Esophagus (tissue), 2 donors: ENCODE measurements at regions not wholly inside any gene's neighbourhood (a gene's known extent, or its start where the extent isn't known, plus 50 kb on each side); places are given as distances from the start of the nearest gene placed in this dataset.

ENCODE experiments used
- H3K27ac ChIP-seq, 2 donors: one replicate each; pipeline ENCODE4 v1.5.1; 2013; ENCODE audit warnings: low read depth in 2 of 2, mild to moderate bottlenecking in 2 of 2, inconsistent platforms in 1 of 2, low read length in 1 of 2, moderate library complexity in 1 of 2
- H3K27me3 ChIP-seq, 2 donors: one replicate each; pipeline ENCODE4 v1.6.1; 2013; ENCODE audit warnings: low read length in 2 of 2, control low read depth in 1 of 2, mild to moderate bottlenecking in 1 of 2; ENCODE audit not compliant: insufficient read depth in 2 of 2, control insufficient read depth in 1 of 2
- H3K36me3 ChIP-seq, 2 donors: one replicate each; pipeline ENCODE4 v1.6.1; 2013; ENCODE audit warnings: low read length in 1 of 2; ENCODE audit not compliant: control insufficient read depth in 2 of 2, insufficient read depth in 2 of 2
- H3K4me1 ChIP-seq, 2 donors: one replicate each; pipeline ENCODE4 v1.6.1; 2013; ENCODE audit warnings: low read length in 1 of 2; ENCODE audit not compliant: control insufficient read depth in 2 of 2, insufficient read depth in 2 of 2
- H3K4me3 ChIP-seq, 2 donors: one replicate each; pipeline ENCODE4 v1.5.1; 2013; ENCODE audit warnings: low read length in 2 of 2, mild to moderate bottlenecking in 2 of 2, low read depth in 1 of 2, moderate library complexity in 1 of 2
- H3K9me3 ChIP-seq, 2 donors: one replicate each; pipeline ENCODE4 v1.6.1; 2013; ENCODE audit warnings: mild to moderate bottlenecking in 2 of 2, low read depth in 1 of 2, low read length in 1 of 2, moderate library complexity in 1 of 2; ENCODE audit not compliant: control insufficient read depth in 2 of 2, insufficient read depth in 1 of 2
- WGBS, 2 donors: extraction: QIAGEN DNeasy Blood & Tissue Kit; methylation state at CpG; one replicate each; pipeline ENCODE4 v1.1.7; 2013; 5-methylcytosine and 5-hydroxymethylcytosine counted together
- donor health status: healthy with polysubstance abuse.
- donor health status: Bipolar disorder and iron deficiency.

GRCh38 chr20:40359131-40359912 is 329.7 kb downstream of the MAFB start:
- no peaks in the 10 kb centered on the region for H3K4me1 ChIP-seq
- WGBS, 2 donors = 76 to 83% methylated on average over 5 of the region's 5 CpGs
- H3K27ac ChIP-seq = no peak overlapping the region
- no peaks in the 10 kb centered on the region for H3K36me3 ChIP-seq
- no peaks in the 10 kb centered on the region for H3K27me3 ChIP-seq
- no peaks in the 10 kb centered on the region for H3K9me3 ChIP-seq
- H3K4me3 ChIP-seq = no peak overlapping the region

- Histone ChIP-seq H3K36me3 (no peaks in the 10 kb centered on the region), H3K4me3 (no peak overlapping the region), H3K27me3 (no peaks in the 10 kb centered on the region), H3K4me1 (no peaks in the 10 kb centered on the region), H3K27ac (no peak overlapping the region), H3K9me3 (no peaks in the 10 kb centered on the region)
- WGBS, 2 donors = 88% methylated on average over 1 of the region's 1 CpG
Measured at GRCh38 chr20:40354880-40355279, 334.2 kb downstream of the MAFB start.

GRCh38 chr20:40343390-40343789 is 345.6 kb downstream of the MAFB start:
- H3K4me1 ChIP-seq = no peaks in the 10 kb centered on the region
- no peak overlapping the region for H3K27ac ChIP-seq
- peaks cover 3 to 6% of the 10 kb centered on the region in 2 donors for H3K9me3 ChIP-seq
- no peak overlapping the region for H3K4me3 ChIP-seq
- no peaks in the 10 kb centered on the region for H3K27me3 ChIP-seq
- no peaks in the 10 kb centered on the region for H3K36me3 ChIP-seq

- H3K4me3 ChIP-seq = no peak overlapping the region
- no peak overlapping the region for H3K27ac ChIP-seq
- H3K4me1 ChIP-seq = no peaks in the 10 kb centered on the region
- no peaks in the 10 kb centered on the region for H3K36me3 ChIP-seq
- peaks cover 3 to 5% of the 10 kb centered on the region in 2 donors for H3K9me3 ChIP-seq
- no peaks in the 10 kb centered on the region for H3K27me3 ChIP-seq
Measured at GRCh38 chr20:40341561-40341960, 347.5 kb downstream of the MAFB start.

- Histone ChIP-seq H3K27ac (no peak overlapping the region), H3K36me3 (no peaks in the 10 kb centered on the region), H3K4me3 (no peak overlapping the region), H3K4me1 (no peaks in the 10 kb centered on the region), H3K27me3 (no peaks in the 10 kb centered on the region), H3K9me3 (peaks cover 3% of the 10 kb centered on the region in 2 donors)
- 82 to 85% methylated on average over 2 of the region's 2 CpGs for WGBS, 2 donors
Measured at GRCh38 chr20:40339661-40340449, 349.2 kb downstream of the MAFB start.

GRCh38 chr20:40336533-40336932 is 352.5 kb downstream of the MAFB start:
- 76 to 85% methylated on average over 1 of the region's 1 CpG for WGBS, 2 donors
- peaks cover 0 to 6% of the 10 kb centered on the region in 2 donors for H3K4me1 ChIP-seq
- H3K9me3 ChIP-seq = no peaks in the 10 kb centered on the region
- no peak overlapping the region for H3K27ac ChIP-seq
- H3K4me3 ChIP-seq = no peak overlapping the region
- no peaks in the 10 kb centered on the region for H3K36me3 ChIP-seq
- no peaks in the 10 kb centered on the region for H3K27me3 ChIP-seq

GRCh38 chr20:40335901-40336351 is 353.1 kb downstream of the MAFB start:
- 74 to 80% methylated on average over 3 of the region's 3 CpGs for WGBS, 2 donors
- no peak overlapping the region for H3K27ac ChIP-seq
- no peaks in the 10 kb centered on the region for H3K9me3 ChIP-seq
- no peaks in the 10 kb centered on the region for H3K27me3 ChIP-seq
- no peaks in the 10 kb centered on the region for H3K36me3 ChIP-seq
- H3K4me3 ChIP-seq = no peak overlapping the region
- peaks cover 0 to 8% of the 10 kb centered on the region in 2 donors for H3K4me1 ChIP-seq

- Histone ChIP-seq H3K27ac (no peak overlapping the region), H3K4me1 (peaks cover 0 to 8% of the 10 kb centered on the region in 2 donors), H3K27me3 (no peaks in the 10 kb centered on the region), H3K9me3 (no peaks in the 10 kb centered on the region), H3K36me3 (no peaks in the 10 kb centered on the region), H3K4me3 (no peak overlapping the region)
- WGBS, 2 donors = 84 to 89% methylated on average over 6 of the region's 6 CpGs
Measured at GRCh38 chr20:40335437-40335836, 353.6 kb downstream of the MAFB start.

- Histone ChIP-seq H3K27me3 (no peaks in the 10 kb centered on the region), H3K9me3 (no peaks in the 10 kb centered on the region), H3K4me1 (peaks cover 0 to 8% of the 10 kb centered on the region in 2 donors), H3K27ac (no peak overlapping the region), H3K4me3 (no peak overlapping the region), H3K36me3 (no peaks in the 10 kb centered on the region)
- 86% methylated on average over 2 of the region's 2 CpGs for WGBS, 2 donors
Measured at GRCh38 chr20:40333591-40333990, 355.4 kb downstream of the MAFB start.
